HG03469 (cell line): ENCODE measurements at regions not wholly inside any gene's neighbourhood (a gene's known extent, or its start where the extent isn't known, plus 50 kb on each side); places are given as distances from the start of the nearest gene placed in this dataset.
"Not testable (repeated sequence)": the region's sequence is repeated elsewhere in the genome, so short reads cannot be mapped to it uniquely, and the experiment has no call there.

Experiments used
- ATAC-seq: cut with Tn5 transposase; IDR thresholded peaks from one replicate; pipeline ENCODE4 v1.9.1; 2021; ENCODE audit warnings: mild to moderate bottlenecking, moderate library complexity, moderate number of reproducible peaks; ENCODE audit not compliant: unreplicated experiment

DNA sequence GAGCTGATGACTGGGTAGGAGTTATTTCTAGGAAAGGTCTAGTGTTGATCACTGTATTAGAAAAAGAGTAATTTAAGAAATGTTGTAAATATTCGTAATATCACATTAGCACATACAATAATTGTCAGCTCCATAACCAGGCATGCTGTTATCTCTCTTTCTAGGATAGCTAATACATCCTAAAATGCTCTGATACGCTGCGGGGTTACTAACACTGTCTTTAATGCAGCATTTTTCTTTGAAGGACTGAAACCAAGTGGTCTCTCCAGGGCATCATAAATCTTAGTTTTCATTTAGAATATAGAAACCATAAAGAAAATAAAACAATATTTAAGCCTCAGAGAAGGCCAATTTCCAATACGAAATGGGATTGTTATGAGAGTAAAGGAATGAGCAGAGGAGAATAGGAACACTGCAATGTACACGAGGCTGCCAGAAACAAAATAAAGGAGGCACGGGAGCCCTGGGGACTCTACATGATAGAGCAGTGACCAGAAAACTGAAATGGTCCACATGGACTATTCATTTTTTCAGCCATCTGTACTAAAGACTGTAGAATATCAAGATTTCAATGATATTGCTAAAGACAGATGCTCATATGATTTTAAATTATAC, 1606.7 kb upstream of the AGA start:
- no peak for ATAC-seq

DNA sequence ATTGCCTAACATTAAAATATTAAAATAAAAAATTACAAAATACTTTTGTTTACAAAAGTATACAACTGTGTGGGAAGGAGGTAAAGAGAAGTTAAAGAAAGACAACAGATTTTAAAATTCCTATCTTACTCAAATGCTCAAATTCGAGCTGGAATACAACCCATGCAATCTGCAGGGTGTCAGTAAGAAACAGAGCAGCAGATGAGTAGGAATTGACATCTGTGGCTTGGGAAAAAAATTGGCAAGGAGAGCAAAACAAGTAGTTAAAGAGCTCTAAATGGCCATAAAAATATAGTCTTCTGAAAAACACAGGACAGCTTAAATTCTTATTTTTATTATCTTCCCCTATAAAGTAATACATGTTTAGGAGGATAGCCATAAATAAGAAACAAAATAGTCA, 1609.0 kb upstream of the AGA start:
- no peak for ATAC-seq

DNA sequence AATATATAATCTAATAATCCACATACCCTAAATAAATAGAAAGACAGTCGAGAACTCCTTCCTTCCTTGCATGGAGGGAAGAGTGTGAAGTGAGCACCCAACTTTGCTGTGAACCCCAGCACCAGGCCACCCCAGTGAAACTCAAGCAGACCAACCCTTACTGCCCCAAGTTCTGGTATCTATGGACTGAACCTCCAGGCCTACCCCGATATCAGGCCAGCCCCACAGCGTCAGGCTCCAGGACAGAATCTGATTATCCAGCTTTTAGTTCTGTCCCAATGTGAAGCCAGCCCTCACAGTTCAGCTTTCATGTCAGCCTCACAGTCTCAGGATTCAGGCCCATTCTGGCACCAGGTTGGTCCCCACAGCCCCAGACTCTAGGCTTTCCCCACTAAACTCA, 1617.2 kb upstream of the AGA start:
- ATAC-seq = no peak

DNA sequence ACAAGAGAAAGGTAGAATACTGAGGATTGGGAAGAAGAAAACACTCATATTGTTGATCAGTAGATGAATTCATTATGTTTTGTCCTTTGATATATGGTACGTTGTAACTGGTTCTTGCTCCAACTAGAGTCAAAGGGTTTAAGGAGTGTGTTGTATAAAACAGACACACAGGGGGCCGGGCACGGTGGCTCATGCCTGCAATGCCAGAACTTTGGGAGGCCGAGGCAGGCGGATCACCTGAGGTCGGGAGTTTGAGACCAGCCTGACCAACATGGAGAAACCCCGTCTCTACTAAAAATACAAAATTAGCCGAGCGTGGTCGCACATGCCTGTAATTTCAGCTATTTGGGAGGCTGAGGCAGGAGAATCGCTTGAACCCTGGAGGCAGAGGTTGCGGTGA, 1624.0 kb upstream of the AGA start:
- not testable (repeated sequence) for ATAC-seq

DNA sequence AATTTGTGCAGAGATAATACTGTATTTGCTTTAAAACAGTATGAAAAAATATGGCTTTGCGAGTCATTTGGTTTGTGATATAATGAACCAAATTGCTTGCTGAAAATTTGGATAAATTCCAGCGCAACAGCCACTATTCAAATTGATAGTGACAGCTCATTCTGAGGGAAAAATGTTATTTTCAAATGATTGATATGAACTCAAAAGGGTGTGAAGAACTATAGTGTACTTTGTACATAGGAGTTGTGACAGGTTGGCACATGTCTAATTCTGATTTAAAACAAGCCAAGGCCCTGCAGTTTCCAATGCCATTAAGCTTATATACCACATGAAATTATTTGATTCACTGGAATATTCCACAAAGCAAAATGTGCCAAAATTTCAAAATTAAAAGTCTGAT, 1628.9 kb upstream of the AGA start:
- ATAC-seq = no peak

DNA sequence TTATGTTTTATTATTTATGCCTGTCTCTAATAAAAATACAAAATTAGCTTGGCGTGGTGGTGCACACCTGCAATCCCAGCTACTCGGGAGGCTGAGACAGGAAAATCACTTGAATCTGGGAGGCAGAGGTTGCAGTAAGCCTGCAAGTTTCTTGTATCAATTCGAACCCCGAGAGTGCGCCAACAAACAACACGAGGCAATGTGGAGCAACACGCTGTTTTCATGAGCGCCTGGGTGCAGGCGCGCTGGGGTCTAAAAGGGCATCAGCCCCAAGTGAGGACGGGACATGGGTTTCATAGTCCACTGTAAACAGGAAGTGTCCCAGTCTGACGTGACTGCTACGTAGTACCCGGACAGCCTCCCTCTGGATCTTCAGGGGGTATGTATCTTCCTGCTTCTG, 1634.6 kb upstream of the AGA start:
- ATAC-seq = no peak

DNA sequence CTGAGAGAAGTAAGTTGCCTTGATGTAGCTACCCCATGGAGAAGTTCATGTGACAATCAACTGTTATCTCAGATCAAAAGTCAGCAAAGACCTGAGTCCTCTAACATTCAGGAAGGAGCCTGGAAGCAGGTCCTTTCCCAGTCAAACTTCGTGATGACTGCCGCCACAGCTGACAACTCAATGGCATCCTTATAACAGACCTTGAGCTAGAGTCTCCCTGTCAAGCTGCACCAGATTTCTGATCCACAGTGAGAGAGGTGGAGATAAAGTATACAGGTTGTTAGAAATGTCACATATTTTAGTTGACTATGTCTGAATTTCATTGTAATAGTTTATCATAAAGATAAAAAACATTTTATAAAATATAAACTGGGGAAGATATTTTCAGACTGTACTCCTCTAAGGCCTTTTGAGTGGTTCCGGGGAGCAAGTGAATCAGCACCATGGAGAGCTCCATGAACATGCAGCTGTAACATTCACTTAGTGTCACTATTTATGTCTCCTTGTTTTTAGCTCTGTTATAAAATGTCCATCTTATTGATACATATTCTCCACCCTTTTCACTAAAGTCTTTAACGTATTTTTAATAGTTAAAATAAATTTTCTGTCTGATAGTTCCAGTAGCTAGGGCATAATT, 1653.5 kb upstream of the AGA start:
- no peak for ATAC-seq

DNA sequence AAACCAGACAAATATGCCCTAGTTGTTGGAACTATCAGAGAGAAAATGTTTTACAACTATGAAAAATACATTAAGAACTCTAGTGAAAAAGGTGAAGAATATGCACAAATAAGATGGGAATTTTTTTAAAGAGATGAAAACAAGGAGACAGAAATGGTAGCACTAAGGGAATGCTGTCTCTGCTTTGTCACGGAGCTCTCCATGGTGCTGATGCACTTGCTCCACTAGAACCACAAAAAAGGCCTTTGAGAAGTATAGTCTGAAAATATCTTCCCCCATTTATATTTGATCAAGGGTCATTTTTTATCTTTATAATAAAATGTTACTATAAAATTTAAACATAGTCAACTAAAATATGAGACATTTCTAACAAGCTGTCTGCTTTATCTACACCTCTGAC, 1655.5 kb upstream of the AGA start:
- no peak for ATAC-seq

DNA sequence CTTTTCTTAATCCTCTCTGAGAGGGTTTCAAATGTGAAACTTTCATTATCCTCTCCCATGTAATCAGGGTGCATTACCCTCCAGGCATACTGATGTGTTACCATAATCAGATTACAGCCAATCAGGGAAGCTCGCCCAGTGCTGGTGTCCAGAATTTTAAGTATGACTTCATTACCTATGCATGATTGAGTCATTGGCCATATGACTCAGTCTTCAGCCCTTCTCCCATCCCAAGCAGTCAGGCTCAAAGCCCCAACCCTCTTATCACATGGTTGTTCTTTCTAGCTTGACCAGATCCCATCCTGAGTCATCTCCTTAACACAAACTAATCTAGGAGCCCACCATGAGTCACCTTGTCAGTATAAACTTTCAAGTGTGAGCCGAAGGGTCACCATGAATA, 1668.1 kb upstream of the AGA start:
- ATAC-seq = no peak

DNA sequence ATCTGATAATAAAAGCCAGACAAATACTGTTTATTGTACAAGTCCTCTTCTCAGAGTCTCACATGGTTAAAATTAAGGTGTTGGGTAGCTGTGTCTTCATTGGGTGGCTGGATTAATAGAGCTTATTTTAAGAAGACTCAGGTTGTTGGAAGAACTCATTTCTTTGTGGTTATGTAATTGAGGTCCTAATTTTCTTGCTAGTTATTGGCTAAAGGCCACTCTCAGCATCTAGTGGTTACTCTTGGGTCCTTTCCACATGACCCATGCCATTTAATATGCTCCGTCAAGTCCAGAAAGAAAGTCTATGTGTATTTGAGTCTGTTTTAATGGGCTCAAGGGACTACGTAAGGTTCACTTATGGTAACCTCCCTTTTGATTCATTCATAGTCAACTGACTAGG, 1668.6 kb upstream of the AGA start:
- no peak for ATAC-seq

DNA sequence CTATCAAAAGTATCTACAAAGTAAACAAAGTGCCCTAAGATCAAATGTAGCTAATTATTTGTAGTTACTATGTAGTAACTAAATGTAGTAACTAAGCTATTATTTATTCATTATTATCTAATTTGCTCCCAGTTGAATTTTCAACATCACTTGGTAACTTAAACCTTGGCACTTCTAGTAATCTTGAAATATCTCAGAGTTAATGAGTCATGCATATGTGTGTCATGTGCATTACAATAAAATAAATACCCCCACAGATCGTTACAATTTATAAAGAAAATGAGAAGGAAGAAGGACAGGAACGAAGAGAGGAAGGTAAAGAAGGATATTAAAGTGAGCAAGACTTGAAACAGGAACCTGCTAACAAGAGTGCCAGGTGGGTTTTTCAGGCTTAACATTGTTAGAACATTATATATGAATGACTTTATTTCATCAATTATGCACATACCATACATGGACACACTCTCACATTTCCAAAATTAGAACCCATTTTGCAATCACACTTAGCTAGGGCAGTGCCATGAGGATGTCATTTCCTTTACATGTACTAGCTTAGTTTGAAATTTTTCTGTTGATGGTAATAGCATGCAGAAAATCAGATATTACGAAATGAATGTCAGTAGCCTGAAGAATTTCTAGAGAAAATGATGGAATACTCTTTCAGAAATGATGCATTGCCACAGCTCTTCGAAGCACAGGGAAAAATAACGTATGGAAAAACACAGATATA, 1670.4 kb upstream of the AGA start:
- no peak for ATAC-seq

DNA sequence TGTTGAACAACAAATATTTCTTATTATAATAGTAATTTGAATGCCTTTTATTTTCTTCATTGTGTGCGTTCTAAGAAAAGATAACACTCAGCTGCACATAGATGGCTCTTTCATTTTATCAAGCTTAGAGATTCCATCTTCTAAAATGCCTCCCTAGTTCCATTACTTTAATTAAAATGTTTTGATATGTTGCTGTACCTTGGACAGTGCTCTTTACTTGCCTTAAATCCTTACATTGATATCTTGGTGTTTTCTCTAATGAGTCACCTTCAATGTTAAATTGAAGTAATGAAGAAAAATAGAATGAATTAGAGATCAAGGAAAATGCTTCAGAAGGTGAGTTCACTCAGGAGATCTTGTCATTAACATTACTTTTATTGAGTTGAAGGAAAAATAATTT, 1672.4 kb upstream of the AGA start:
- no peak for ATAC-seq

DNA sequence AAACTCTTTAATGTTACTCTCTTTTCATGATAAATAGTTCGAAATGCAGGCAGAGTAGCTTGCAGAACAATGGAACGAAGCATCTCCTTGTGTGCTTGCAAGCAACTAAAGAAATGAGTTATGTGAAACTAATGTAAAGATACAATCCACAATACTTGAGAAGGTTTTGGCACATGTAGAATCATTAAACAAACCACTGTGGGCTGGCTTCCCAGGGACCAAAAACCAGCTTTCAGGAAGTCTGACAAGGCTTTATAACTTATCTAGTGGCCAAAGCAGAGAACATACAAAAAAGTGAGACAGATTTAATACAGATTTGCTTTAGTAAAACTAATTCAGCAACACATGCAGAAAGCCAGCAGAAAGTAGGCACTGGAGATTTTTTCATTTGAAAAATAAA, 1673.8 kb upstream of the AGA start:
- ATAC-seq = no peak

DNA sequence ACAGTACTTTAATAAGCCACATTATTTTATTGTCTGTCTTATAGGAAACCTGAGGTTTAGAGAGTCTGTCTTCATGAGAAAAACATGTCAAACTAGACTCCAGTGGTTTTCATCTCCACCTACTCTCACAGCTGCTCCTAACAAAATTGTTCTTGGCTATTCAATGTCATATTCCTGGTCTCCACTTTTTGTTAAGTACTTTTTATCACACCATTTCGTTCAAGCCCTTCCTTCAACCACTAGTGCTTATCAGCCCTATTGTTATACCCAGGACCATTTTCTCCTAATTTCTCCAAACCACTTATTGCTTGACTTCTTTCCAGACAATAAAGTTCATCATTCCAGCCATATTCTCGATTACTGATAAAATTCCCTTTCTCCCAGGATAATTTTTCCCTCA, 1674.3 kb upstream of the AGA start:
- no peak for ATAC-seq

DNA sequence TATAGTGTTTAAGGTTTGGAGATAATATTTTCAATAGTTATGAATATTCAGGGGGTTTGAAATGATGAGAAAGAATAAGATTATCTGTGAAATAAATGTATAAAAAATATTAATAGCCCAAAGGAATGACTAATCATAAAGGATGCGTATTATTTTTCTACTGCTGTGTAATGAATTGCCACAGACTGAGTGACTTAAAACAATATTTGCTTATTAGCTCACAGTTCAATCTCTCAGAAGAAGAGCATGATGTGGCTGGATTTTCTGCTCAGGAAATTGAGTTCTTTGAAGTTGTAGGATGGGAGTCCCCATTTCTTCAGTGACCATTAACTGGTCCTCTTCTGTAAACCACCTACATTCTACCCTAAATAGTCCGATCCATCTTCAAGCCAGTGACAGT, 1680.8 kb upstream of the AGA start:
- ATAC-seq = no peak

DNA sequence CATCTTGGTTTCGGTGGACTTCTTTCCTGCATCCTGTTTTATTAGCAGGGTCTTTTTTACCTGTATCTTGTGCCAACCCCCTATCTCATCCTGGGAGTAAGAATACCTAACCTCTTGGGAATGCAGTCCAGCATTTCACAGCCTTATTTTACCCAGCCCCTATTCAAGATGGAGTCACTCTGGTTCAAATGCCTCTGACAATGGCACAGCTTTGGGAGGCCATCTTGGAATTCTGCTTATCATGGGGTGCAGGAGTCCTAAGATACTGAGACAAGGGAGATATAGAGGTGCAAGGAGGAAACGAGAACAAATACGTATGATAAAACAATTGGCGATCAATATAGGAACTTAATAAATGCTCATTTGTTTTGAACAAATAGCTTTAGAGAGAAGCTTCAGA, 1682.2 kb upstream of the AGA start:
- ATAC-seq = no peak

DNA sequence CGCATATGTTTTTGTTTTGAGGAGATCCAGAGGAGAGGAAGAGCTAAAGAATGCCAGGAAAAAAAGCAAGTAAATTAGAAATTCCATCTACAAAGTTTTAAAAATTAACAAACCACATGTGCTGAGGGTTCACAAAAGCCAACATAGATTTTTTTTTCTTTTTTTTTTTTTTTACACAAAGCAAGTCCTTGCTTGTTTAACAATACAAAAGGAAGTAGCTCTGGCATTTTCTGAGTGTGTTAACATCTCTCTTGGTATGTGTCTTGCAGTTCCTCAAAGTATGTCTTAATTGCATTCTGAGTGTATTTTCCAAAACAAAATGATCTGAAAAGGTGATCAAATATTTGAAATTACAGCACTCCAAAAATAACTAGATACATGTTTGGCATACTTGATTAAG, 1682.7 kb upstream of the AGA start:
- no peak for ATAC-seq

DNA sequence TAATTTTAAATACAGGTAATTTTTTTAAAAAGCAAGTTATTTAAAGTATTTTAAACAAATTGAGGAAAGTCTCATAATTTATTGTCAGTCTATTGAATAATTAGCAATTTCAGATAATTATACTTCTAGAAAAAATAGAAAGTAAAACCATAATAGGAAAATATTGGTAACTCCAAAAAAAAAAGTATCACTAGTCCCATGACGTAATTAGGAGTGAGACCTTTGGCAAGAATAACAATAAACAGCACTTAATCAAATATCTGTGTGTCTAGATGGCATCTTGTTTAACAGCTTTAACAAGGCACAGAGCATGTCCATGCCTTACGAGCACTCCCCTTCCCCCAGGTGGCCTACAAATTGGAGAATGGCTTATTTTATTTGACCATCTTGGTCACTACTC, 1683.6 kb upstream of the AGA start:
- no peak for ATAC-seq

DNA sequence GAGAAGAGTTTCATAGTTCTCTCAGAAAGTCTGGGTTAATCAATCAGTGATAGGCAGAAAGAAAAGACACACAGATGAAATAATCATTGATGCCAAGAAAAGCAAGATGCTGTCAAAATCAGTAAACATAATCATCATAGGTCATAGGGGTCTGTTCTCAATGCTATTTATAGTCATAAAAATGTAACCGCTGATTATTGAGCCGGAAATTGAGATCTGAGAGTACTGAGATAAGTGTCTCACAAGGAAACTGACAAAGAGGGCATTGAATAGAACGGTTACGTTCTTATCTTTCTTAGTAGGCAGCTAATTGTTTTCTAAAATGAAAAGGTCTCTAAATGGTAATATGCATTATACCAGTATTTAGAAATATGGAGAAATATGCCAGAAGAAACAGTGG, 1686.1 kb upstream of the AGA start:
- ATAC-seq = no peak

DNA sequence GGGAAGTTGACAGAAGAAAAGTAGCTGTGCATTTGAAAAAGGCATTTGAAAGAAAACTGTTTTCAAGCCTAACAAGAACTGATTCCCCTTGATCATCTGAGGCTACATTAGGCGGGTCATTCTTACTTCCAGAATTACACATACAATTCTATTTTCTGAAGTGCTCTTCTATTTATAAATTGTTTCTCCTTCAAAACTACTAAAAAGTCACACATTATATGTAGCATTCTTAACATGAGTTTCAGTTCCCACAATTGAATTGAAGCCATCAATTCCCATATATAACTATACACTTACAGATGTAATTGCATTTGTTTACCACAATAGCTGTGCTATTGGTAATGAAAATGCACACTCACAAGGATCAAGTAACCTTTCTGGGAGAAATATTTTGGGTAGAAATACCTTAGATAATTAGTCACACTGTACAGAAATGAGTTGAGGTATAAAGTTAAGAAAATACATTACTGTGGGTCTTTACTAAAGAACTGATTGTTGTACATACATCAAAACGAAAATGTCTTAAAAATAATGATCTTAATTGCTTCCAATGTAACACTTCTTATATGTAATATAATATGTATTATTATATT, 1688.0 kb upstream of the AGA start:
- no peak for ATAC-seq

DNA sequence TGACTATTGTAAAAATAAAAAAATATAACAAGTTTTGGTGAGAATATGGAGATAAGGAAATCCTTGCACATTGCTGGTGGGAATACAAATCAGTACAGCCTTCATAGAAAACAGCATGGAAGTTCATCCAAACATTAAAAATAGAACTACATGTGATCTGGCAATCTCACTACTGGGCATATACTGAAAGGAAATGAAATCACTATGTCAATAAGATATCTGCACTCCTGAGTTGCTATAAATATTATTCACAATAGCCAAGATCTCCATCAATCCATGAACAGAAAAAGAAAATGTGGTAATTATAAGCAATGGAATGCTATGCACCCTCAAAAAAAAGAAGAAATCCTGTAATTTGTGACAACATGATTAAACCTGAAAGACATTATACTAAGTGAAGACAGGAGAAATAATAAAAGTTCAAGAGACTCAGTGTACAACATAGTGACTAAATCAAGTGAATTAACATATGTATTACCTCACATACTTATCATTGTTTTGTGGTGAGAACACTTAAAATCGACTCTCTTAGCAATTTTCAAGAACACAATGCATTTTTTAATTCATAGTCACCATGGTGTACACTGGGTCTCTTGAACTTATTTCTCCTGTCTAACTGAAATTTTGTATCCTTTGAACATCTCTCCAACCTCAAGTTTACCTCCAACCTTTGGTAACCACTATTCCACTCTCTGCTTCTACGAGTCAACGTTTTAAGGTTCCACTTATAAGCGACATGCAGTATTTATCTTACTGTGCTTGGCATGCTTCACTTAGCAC, 1703.7 kb upstream of the AGA start:
- ATAC-seq = no peak
